HG03060 (cell line): ENCODE measurements at regions not wholly inside any gene's neighbourhood (a gene's known extent, or its start where the extent isn't known, plus 50 kb on each side); places are given as distances from the start of the nearest gene placed in this dataset.

ENCODE experiments used
- ATAC-seq: cut with Tn5 transposase; IDR thresholded peaks from one replicate; pipeline ENCODE4 v1.9.1; 2021; ENCODE audit warnings: low read depth, moderate number of reproducible peaks; ENCODE audit not compliant: unreplicated experiment

GRCh38 chr2:7281231-7282201 lies 364.3 kb downstream of the RNF144A start:
- no peak for ATAC-seq

GRCh38 chr2:7286120-7286519 lies 368.9 kb downstream of the RNF144A start:
- ATAC-seq: no peak

- ATAC-seq: no peak
Measured at GRCh38 chr2:7288484-7288883, 371.3 kb downstream of the RNF144A start.

GRCh38 chr2:7289697-7290096 lies 372.5 kb downstream of the RNF144A start:
- ATAC-seq: no peak

GRCh38 chr2:7292154-7292691 lies 375.0 kb downstream of the RNF144A start:
- ATAC-seq: no peak

DNA sequence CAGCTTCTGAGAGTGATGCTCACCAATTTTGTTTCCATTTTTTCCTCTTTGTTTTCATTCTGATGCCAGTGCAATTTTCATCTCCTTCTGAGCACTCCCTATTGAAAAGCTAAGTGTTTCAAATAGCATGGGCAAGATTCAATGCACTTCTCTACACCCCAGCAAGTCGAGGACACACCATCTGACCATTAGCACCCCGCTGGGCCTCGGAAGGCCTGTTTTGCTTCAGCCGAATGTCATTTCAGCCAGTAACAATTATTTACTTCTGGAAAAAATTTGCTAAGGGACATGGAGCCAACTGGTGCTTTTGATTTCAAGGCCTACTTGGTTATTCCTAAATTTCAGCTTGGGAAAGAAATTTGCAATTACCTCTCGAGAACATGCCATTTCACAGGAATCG lies 392.4 kb downstream of the RNF144A start:
- no peak for ATAC-seq

GRCh38 chr2:7324706-7325105 lies 407.5 kb downstream of the RNF144A start:
- no peak for ATAC-seq

DNA sequence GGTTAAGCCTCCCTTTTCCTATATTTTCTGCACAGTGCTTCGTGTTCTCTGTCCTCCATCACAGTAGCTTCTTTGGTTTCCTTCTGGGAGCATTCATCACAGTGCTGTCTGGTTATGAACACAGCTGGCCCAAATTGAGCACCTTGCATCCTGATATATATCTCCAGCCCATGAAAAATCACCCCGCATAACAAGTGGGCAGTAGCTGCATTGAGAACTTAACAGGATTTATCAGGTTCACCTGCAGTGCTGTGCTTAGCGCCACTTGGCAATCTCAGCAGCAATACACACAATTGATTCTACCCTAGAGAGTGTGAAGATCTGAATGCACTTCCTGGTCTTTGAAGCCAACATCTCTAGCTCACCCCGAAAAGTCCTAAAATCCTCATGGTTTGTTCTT lies 408.0 kb downstream of the RNF144A start:
- no peak for ATAC-seq

GRCh38 chr2:7329465-7329864 lies 412.3 kb downstream of the RNF144A start:
- ATAC-seq: no peak

GRCh38 chr2:7333189-7333765 lies 416.1 kb downstream of the RNF144A start:
- ATAC-seq: no peak

- no peak for ATAC-seq
Measured at GRCh38 chr2:7333960-7334493, 416.8 kb downstream of the RNF144A start.

GRCh38 chr2:7338961-7339360 lies 421.7 kb downstream of the RNF144A start:
- no peak for ATAC-seq

GRCh38 chr2:7346336-7346735 lies 429.1 kb downstream of the RNF144A start:
- ATAC-seq: no peak

GRCh38 chr2:7348761-7349160 lies 431.5 kb downstream of the RNF144A start:
- no peak for ATAC-seq

DNA sequence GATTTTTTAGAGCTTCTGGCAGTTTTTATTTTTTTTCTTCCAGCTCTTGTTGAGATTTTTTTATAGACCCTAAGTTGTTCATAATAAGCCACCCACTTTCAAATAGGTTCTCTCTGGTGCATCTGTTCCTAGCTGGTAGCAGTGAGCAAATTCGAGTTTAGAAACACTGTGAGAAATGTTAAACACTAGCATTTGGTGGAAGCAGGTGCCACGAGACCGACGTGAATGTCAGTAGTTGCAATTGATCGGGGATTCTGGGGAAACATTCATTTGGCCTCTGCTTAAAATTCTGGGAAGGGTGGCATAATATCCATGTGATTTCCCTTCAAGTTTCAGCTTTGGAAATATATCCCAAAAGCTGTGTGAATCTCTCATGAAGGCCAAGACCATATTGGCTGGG lies 435.0 kb downstream of the RNF144A start:
- no peak for ATAC-seq

DNA sequence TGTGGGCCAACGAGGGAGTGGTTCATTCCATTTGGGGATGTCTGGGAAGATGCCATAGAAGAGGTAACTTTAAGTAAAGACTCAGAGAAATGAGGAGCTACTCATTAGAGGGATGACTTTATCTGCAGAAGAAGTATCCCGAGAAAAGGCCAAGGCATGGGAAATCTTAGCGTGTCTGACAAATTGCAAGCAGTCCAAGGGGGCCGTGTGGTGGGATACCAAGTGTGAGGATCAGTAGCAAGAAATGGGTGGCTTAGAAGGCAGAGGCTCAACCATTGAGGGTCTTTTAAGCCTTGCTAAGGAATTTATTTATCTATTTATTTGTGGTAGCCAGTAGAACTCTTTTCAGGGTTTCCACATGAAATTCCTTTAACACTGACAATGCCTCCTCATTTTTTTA lies 436.4 kb downstream of the RNF144A start:
- ATAC-seq: no peak

- ATAC-seq: no peak
Measured at GRCh38 chr2:7355781-7356180, 438.6 kb downstream of the RNF144A start.

DNA sequence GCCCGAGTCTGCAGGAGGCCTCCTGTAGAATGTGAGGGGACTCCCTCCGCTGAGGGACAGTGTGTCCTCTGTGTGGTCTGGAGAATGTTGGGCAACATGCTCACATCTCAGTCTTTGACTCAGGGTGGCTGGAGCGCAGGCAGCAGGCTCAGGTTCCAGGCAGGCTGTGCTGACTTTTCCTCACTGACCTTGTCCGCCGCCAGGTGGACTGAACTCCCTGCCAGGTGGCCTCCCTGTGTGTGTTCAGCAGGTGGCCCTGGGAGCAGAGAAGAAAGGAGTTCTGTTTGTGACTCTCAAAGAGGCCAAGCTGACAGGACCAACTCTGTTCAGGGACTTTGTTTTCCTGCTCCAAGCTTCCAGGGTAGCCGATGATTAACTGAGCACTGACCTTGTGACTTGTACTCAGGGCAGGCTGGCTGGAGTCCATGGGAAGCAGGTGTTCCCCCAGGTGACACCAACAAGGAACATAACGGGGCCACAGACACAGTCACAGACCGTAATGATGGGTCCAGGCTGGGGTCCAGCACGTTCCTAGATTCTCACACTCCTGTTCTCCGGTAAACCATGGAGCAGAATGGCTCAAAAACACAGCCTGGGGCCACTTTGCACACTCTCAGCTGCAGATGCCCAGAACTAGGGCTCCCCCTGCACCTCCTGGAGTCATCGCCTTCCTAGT lies 439.8 kb downstream of the RNF144A start:
- no peak for ATAC-seq

DNA sequence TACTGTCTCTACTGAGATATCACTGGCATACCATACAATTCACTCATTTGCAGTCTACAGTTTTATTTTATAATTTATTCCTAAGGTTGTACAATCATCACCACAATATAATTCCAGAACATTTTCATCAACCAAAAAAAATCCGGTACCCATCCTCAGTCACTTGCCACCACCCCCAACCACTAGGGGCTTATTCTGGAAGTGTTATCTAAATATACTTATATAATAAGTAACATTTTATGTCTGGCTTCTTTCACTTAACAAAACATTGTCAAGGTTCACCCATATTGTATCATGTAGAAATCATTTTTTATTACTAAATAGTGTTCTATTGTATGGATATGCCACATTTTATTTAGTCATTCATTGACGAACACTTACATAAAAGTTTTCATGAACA lies 440.8 kb downstream of the RNF144A start:
- ATAC-seq: no peak

DNA sequence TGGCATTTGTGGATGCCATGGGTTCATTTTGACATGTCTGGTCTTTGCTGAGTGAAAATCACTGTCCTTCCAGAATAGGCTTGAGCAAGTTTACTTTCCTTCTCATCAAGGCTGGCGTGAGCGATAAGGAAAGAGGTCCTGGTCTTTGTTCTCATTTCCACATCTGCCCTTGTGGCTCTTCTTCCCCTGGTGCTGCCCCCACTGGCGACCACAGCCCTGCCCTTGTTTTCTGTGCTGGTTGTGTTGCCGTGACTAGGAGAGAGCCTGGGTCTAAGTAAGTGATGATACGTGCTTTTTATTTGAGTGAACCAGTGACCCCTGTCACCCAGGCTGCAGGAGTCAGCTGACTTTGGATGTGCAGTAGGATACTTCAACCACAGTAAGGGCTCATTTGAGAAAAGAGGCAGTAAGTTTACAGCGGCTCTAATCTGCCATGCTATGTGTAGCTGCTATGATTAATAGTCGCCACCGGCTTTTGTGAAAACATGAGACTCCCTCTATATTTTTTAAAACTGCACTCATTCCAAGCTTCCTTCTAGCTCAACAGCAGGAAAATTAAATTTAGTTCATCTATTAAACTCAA lies 441.7 kb downstream of the RNF144A start:
- no peak for ATAC-seq

GRCh38 chr2:7363906-7364305 lies 446.7 kb downstream of the RNF144A start:
- no peak for ATAC-seq
